ENCODE measurements at regions not wholly inside any gene's neighbourhood (a gene's known extent, or its start where the extent isn't known, plus 50 kb on each side); places are given as distances from the start of the nearest gene placed in this dataset.
A peak's percentile ranks its signal among the peaks of the same experiment; 100 is the strongest.

- TF ChIP-seq, protein P1, sequence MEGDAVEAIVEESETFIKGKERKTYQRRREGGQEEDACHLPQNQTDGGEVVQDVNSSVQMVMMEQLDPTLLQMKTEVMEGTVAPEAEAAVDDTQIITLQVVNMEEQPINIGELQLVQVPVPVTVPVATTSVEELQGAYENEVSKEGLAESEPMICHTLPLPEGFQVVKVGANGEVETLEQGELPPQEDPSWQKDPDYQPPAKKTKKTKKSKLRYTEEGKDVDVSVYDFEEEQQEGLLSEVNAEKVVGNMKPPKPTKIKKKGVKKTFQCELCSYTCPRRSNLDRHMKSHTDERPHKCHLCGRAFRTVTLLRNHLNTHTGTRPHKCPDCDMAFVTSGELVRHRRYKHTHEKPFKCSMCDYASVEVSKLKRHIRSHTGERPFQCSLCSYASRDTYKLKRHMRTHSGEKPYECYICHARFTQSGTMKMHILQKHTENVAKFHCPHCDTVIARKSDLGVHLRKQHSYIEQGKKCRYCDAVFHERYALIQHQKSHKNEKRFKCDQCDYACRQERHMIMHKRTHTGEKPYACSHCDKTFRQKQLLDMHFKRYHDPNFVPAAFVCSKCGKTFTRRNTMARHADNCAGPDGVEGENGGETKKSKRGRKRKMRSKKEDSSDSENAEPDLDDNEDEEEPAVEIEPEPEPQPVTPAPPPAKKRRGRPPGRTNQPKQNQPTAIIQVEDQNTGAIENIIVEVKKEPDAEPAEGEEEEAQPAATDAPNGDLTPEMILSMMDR (IDR thresholded peaks at IDR 0.05; ENCODE audit: insufficient read depth, low read length) = peak; percentile 73
- no peak for TF ChIP-seq POLR2AphosphoS5 (IDR thresholded peaks at IDR 0.05; ENCODE audit: low read depth)
- Histone ChIP-seq H3K27me3 (ENCODE audit: insufficient read depth, poor library complexity, severe bottlenecking) (no peaks in the 10 kb centered on the region), H3K4me3 (replicated peaks; ENCODE audit: insufficient read depth, low read length) (no peak overlapping the region), H3K27ac (replicated peaks) (no peak overlapping the region)
- DNase-seq (ENCODE audit: low read depth in 1 of 2, low spot score in 1 of 2) = peak; percentile 7 to 35
Measured at GRCh38 chr5:79857714-79858409, 133.2 kb downstream of the MTX3 start.

GRCh38 chr5:79856456-79857055, 134.5 kb downstream of the MTX3 start:
- Histone ChIP-seq H3K27ac (replicated peaks) (no peak overlapping the region), H3K27me3 (ENCODE audit: insufficient read depth, poor library complexity, severe bottlenecking) (no peaks in the 10 kb centered on the region), H3K4me3 (replicated peaks; ENCODE audit: insufficient read depth, low read length) (no peak overlapping the region)
- no peak for DNase-seq (ENCODE audit: low read depth in 1 of 2, low spot score in 1 of 2)
- no peak for TF ChIP-seq POLR2AphosphoS5 (IDR thresholded peaks at IDR 0.05; ENCODE audit: low read depth)
- TF ChIP-seq, protein P1 (IDR thresholded peaks at IDR 0.05; ENCODE audit: insufficient read depth, low read length) = no peak
- TF ChIP-seq GABPA (IDR thresholded peaks at IDR 0.05; ENCODE audit: low read depth) = no peak
- no peak for TF ChIP-seq SPI1 (IDR thresholded peaks at IDR 0.05; ENCODE audit: borderline replicate concordance, low read depth)
- TF ChIP-seq, protein P2, sequence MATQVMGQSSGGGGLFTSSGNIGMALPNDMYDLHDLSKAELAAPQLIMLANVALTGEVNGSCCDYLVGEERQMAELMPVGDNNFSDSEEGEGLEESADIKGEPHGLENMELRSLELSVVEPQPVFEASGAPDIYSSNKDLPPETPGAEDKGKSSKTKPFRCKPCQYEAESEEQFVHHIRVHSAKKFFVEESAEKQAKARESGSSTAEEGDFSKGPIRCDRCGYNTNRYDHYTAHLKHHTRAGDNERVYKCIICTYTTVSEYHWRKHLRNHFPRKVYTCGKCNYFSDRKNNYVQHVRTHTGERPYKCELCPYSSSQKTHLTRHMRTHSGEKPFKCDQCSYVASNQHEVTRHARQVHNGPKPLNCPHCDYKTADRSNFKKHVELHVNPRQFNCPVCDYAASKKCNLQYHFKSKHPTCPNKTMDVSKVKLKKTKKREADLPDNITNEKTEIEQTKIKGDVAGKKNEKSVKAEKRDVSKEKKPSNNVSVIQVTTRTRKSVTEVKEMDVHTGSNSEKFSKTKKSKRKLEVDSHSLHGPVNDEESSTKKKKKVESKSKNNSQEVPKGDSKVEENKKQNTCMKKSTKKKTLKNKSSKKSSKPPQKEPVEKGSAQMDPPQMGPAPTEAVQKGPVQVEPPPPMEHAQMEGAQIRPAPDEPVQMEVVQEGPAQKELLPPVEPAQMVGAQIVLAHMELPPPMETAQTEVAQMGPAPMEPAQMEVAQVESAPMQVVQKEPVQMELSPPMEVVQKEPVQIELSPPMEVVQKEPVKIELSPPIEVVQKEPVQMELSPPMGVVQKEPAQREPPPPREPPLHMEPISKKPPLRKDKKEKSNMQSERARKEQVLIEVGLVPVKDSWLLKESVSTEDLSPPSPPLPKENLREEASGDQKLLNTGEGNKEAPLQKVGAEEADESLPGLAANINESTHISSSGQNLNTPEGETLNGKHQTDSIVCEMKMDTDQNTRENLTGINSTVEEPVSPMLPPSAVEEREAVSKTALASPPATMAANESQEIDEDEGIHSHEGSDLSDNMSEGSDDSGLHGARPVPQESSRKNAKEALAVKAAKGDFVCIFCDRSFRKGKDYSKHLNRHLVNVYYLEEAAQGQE (IDR thresholded peaks at IDR 0.05; ENCODE audit: insufficient replicate concordance, low read depth) = no peak

GRCh38 chr5:79853676-79854418, 137.2 kb downstream of the MTX3 start:
- Histone ChIP-seq H3K27ac (replicated peaks) (no peak overlapping the region), H3K27me3 (ENCODE audit: insufficient read depth, poor library complexity, severe bottlenecking) (no peaks in the 10 kb centered on the region), H3K4me3 (replicated peaks; ENCODE audit: insufficient read depth, low read length) (no peak overlapping the region)
- no peak for DNase-seq (ENCODE audit: low read depth in 1 of 2, low spot score in 1 of 2)
- TF ChIP-seq, protein P2 (IDR thresholded peaks at IDR 0.05; ENCODE audit: insufficient replicate concordance, low read depth) = no peak
- TF ChIP-seq, protein P1 (IDR thresholded peaks at IDR 0.05; ENCODE audit: insufficient read depth, low read length) = no peak
- TF ChIP-seq SPI1 (IDR thresholded peaks at IDR 0.05; ENCODE audit: borderline replicate concordance, low read depth) = no peak
- no peak for TF ChIP-seq POLR2AphosphoS5 (IDR thresholded peaks at IDR 0.05; ENCODE audit: low read depth)
- TF ChIP-seq GABPA (IDR thresholded peaks at IDR 0.05; ENCODE audit: low read depth) = no peak

All from HL-60 (cell line).